RWPE1 (cell line): ENCODE measurements at regions not wholly inside any gene's neighbourhood (a gene's known extent, or its start where the extent isn't known, plus 50 kb on each side); places are given as distances from the start of the nearest gene placed in this dataset.

Experiments
- CTCF ChIA-PET: fragments of 350-600 bp; sonication (Branson Sonifier 250); formaldehyde crosslinking; extraction: SDS; loops from one replicate; lab custom pipeline; 2021; lab: Yijun Ruan, JAX
- POLR2A ChIA-PET: fragments of 400-600 bp; formaldehyde crosslinking; extraction: SDS; loops from one replicate; lab custom pipeline; 2020; ENCODE audit warnings: antibody characterized with exemption; ENCODE audit not compliant: low non-redundant PET; lab: Yijun Ruan, JAX
- DNase-seq: peaks from one replicate; pipeline ENCODE4 v3.0.0; 2012; ENCODE audit warnings: low spot score
- H3K27ac ChIP-seq: fragments of 450-650 bp; 2 replicates; pipeline ENCODE4 v1.5.1; 2017
- TF ChIP-seq, protein P1 (sequence below): fragments of 450-650 bp; conservative IDR thresholded peaks from 2 replicates; pipeline ENCODE4 v1.5.1; 2017; ENCODE audit warnings: low read depth, mild to moderate bottlenecking

GRCh38 chr2:58974426-58974825, 733.3 kb upstream of the FANCL start:
- ChIA-PET CTCF (no interaction called here), POLR2A (no interaction called here)
- TF ChIP-seq, protein P1, sequence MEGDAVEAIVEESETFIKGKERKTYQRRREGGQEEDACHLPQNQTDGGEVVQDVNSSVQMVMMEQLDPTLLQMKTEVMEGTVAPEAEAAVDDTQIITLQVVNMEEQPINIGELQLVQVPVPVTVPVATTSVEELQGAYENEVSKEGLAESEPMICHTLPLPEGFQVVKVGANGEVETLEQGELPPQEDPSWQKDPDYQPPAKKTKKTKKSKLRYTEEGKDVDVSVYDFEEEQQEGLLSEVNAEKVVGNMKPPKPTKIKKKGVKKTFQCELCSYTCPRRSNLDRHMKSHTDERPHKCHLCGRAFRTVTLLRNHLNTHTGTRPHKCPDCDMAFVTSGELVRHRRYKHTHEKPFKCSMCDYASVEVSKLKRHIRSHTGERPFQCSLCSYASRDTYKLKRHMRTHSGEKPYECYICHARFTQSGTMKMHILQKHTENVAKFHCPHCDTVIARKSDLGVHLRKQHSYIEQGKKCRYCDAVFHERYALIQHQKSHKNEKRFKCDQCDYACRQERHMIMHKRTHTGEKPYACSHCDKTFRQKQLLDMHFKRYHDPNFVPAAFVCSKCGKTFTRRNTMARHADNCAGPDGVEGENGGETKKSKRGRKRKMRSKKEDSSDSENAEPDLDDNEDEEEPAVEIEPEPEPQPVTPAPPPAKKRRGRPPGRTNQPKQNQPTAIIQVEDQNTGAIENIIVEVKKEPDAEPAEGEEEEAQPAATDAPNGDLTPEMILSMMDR, result no peak
- no peak overlapping the region for H3K27ac ChIP-seq
- no peak for DNase-seq

- ChIA-PET POLR2A (no interaction called here), CTCF (no interaction called here)
- no peak overlapping the region for H3K27ac ChIP-seq
- peak; percentile 8 for DNase-seq
- TF ChIP-seq, protein P1, result no peak
These were observed 732.7 kb upstream of the FANCL start for GRCh38 chr2:58973811-58974281.

GRCh38 chr2:58972737-58973136, 731.6 kb upstream of the FANCL start:
- ChIA-PET CTCF (no interaction called here), POLR2A (no interaction called here)
- DNase-seq, result no peak
- TF ChIP-seq, protein P1, result no peak
- no peak overlapping the region for H3K27ac ChIP-seq

DNA sequence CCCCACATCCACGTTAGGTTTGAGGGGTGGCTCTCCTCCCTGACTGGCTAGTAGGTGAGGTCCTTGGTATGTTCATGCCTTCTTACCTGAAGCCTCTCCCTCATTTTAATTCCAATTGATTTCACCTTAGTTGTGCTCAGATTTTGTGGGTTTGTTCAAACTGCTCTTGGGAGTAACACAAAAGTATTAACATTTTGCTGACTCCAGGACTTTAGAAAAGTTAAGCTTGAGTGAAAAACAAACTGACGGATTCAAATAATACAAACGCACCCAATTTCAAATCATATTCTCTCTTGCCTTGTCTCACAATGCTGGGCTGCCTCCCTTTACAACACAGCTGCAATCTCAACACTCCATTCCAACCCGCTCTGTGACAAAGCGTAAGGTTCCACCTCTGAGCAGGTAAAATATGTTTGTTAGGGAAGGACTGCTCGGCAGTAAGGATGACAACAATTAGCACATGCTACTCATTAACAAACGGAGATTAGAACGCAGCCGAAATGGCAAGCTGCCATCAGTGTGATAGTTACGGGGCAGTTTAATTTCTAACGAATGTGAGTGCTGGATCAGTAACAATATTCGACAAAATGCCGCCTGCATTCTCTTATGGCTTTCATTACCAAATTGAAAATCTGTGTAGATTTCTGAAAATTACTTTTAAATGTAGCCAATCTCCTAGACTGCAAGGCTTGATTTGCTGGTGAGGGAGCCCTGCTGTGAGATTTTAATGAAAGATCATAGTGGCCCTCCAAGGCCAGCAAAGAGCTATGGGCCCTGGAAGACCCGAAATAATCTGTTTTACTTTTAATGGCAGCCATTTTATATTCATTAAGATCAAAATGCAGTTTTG, 730.6 kb upstream of the FANCL start:
- H3K27ac ChIP-seq, result no peak overlapping the region
- ChIA-PET POLR2A (no interaction called here), CTCF (no interaction called here)
- TF ChIP-seq, protein P1, result no peak
- DNase-seq, result no peak

DNA sequence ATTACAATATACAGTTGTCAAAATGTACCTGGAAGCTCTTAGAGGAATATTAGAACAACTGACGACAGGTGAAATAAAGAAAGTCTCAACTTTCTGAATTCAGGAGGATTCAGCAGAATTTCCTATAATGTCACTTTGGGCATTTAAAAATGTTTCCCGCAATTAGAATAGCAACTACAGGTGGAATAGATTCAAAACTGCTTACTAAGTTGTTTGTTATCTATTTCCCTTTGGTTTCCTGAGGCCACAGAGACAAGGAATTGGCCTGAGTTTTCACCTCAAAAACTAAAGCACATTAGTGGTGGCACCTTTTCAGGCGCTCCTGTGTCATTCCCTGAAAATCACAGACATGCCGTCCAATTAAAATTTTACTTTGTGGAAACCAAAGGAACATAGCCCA, 729.2 kb upstream of the FANCL start:
- no peak overlapping the region for H3K27ac ChIP-seq
- ChIA-PET CTCF (no interaction called here), POLR2A (no interaction called here)
- no peak for DNase-seq
- TF ChIP-seq, protein P1, result no peak

- H3K27ac ChIP-seq, result no peak overlapping the region
- ChIA-PET CTCF (no interaction called here), POLR2A (no interaction called here)
- TF ChIP-seq, protein P1, result no peak
- DNase-seq, result no peak
These were observed 727.8 kb upstream of the FANCL start for GRCh38 chr2:58968885-58969284.
